ENCODE measurements at regions not wholly inside any gene's neighbourhood (a gene's known extent, or its start where the extent isn't known, plus 50 kb on each side); places are given as distances from the start of the nearest gene placed in this dataset.
"Not testable (repeated sequence)": the region's sequence is repeated elsewhere in the genome, so short reads cannot be mapped to it uniquely, and the experiment has no call there.

DNA sequence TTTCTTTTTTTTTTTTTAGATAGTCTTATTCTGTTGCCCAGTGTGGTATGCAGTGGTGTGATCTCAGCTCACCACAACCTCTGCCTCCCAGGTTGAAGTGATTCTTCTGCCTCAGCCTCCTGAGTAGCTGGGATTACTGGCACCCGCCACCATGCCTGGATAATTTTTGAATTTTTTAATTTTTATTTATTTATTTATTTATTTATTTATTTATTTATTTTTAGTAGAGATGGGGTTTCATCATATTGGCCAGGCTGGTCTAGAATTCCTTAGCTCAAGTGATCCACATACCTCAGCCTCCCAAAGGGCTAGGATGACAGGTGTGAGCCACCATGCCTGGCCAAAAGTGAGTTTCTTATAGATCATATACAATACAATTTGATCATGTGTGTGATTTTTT is 395.9 kb upstream of the IRX2 start:
- not testable (repeated sequence) for TF ChIP-seq POLR2AphosphoS5 (IDR thresholded peaks at IDR 0.05; ENCODE audit: low read depth); JUNB (IDR thresholded peaks at IDR 0.05; ENCODE audit: unreplicated experiment); CTCF (conservative IDR thresholded peaks at IDR 0.05; ENCODE audit: low read depth in 2 of 2); EZH2phosphoT487 (IDR thresholded peaks at IDR 0.05; ENCODE audit: unreplicated experiment); EZH2 (IDR thresholded peaks at IDR 0.05; ENCODE audit: low read depth, unreplicated experiment); STAT1 (IDR thresholded peaks at IDR 0.05; ENCODE audit: unreplicated experiment); ETS1 (IDR thresholded peaks at IDR 0.05); ZNF331 (CRISPR knock-in tag; IDR thresholded peaks at IDR 0.05; ENCODE audit: low read depth); CREB1 (CRISPR knock-in tag; IDR thresholded peaks at IDR 0.05; ENCODE audit: low read depth); NANOG (IDR thresholded peaks at IDR 0.05; ENCODE audit: borderline replicate concordance)
- TF ChIP-seq, protein P1, sequence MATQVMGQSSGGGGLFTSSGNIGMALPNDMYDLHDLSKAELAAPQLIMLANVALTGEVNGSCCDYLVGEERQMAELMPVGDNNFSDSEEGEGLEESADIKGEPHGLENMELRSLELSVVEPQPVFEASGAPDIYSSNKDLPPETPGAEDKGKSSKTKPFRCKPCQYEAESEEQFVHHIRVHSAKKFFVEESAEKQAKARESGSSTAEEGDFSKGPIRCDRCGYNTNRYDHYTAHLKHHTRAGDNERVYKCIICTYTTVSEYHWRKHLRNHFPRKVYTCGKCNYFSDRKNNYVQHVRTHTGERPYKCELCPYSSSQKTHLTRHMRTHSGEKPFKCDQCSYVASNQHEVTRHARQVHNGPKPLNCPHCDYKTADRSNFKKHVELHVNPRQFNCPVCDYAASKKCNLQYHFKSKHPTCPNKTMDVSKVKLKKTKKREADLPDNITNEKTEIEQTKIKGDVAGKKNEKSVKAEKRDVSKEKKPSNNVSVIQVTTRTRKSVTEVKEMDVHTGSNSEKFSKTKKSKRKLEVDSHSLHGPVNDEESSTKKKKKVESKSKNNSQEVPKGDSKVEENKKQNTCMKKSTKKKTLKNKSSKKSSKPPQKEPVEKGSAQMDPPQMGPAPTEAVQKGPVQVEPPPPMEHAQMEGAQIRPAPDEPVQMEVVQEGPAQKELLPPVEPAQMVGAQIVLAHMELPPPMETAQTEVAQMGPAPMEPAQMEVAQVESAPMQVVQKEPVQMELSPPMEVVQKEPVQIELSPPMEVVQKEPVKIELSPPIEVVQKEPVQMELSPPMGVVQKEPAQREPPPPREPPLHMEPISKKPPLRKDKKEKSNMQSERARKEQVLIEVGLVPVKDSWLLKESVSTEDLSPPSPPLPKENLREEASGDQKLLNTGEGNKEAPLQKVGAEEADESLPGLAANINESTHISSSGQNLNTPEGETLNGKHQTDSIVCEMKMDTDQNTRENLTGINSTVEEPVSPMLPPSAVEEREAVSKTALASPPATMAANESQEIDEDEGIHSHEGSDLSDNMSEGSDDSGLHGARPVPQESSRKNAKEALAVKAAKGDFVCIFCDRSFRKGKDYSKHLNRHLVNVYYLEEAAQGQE (IDR thresholded peaks at IDR 0.05; ENCODE audit: unreplicated experiment), result not testable (repeated sequence)
